Glutamatergic neuron (in vitro differentiated cells): ENCODE measurements at regions not wholly inside any gene's neighbourhood (a gene's known extent, or its start where the extent isn't known, plus 50 kb on each side); places are given as distances from the start of the nearest gene placed in this dataset.

Experiments
- DNase-seq: peaks from one replicate; pipeline ENCODE4 v3.0.0; 2022
- H3K27ac Mint-ChIP-seq: one replicate; pipeline ENCODE4 v1.8.0; 2020; ENCODE audit warnings: mild to moderate bottlenecking, mixed read lengths, inconsistent platforms; ENCODE audit not compliant: unreplicated experiment
- H3K27me3 Mint-ChIP-seq: one replicate; pipeline ENCODE4 v1.8.0; 2020; ENCODE audit warnings: mild to moderate bottlenecking, moderate library complexity, mixed read lengths, inconsistent platforms; ENCODE audit not compliant: unreplicated experiment
- H3K36me3 Mint-ChIP-seq: one replicate; pipeline ENCODE4 v1.8.0; 2020; ENCODE audit warnings: mild to moderate bottlenecking, mixed read lengths, inconsistent platforms; ENCODE audit not compliant: unreplicated experiment
- H3K4me1 Mint-ChIP-seq: one replicate; pipeline ENCODE4 v1.8.0; 2020; ENCODE audit warnings: mild to moderate bottlenecking, low read depth, mixed read lengths, inconsistent platforms; ENCODE audit not compliant: unreplicated experiment
- H3K4me3 Mint-ChIP-seq: one replicate; pipeline ENCODE4 v1.8.0; 2020; ENCODE audit warnings: mild to moderate bottlenecking, mixed read lengths, inconsistent platforms; ENCODE audit not compliant: unreplicated experiment
- H3K9me3 Mint-ChIP-seq: one replicate; pipeline ENCODE4 v1.8.0; 2020; ENCODE audit warnings: mild to moderate bottlenecking, moderate library complexity, mixed read lengths, inconsistent platforms; ENCODE audit not compliant: unreplicated experiment
- CTCF ChIP-seq: fragments of 200-600 bp; sonication (generic); IDR thresholded peaks from one replicate; pipeline ENCODE4 v1.5.0; 2021; ENCODE audit not compliant: partially characterized antibody, unreplicated experiment

DNA sequence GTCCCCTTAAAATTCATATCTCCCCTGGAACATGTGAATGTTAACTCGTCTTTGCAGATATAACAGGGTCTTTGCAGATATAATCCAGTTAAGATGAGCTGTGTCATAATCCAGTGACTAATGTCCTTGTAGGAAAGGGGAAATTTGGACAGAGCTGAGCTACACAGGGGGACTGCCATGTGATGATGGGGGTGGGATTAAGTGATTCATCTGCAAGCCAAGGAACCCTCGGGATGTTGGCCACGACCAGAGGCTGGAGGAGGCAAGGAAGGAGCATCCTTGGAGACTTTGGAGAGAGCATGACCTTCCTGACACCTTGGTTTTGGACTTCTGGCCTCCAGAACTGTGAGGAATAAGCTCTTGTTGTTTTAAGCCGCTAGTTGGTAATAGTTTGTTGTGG lies 153.9 kb upstream of the PCBD1 start:
- no peak for TF ChIP-seq CTCF
- Mint-ChIP-seq H3K36me3 (no peaks in the 10 kb centered on the region), H3K27ac (no peak overlapping the region), H3K4me1 (no peaks in the 10 kb centered on the region), H3K27me3 (peaks cover 13% of the 10 kb centered on the region), H3K9me3 (no peaks in the 10 kb centered on the region), H3K4me3 (no peak overlapping the region)
- no peak for DNase-seq

DNA sequence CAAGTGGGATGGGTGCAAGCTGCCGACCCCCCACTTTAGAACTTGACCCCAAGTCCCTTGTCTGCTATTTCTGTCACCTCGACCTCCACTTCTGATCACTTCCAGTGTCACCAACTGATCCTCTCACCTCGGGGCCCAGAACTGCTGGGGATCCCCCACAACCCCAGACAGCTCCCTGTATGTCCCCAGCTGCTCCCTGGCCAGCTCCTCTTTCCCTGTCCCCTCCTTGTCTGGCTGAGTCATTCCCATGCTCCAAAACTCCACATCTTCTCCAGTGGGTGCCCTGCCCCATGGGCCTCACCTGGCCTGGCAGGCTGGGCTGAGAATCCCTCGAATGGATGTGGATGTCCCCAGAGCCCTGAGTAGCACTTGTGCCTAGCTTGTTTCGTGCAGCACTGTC lies 154.3 kb upstream of the PCBD1 start:
- no peaks in the 10 kb centered on the region for H3K4me1 Mint-ChIP-seq
- no peak overlapping the region for H3K27ac Mint-ChIP-seq
- peaks cover 13% of the 10 kb centered on the region for H3K27me3 Mint-ChIP-seq
- no peaks in the 10 kb centered on the region for H3K9me3 Mint-ChIP-seq
- no peaks in the 10 kb centered on the region for H3K36me3 Mint-ChIP-seq
- no peak for DNase-seq
- no peak for TF ChIP-seq CTCF
- no peak overlapping the region for H3K4me3 Mint-ChIP-seq

- H3K4me1 Mint-ChIP-seq: peaks cover 5% of the 10 kb centered on the region
- H3K4me3 Mint-ChIP-seq: no peak overlapping the region
- H3K27me3 Mint-ChIP-seq: peaks cover 19% of the 10 kb centered on the region
- H3K27ac Mint-ChIP-seq: no peak overlapping the region
- no peaks in the 10 kb centered on the region for H3K36me3 Mint-ChIP-seq
- no peak for DNase-seq
- peaks cover 6% of the 10 kb centered on the region for H3K9me3 Mint-ChIP-seq
- TF ChIP-seq CTCF: no peak
These were observed 155.5 kb upstream of the PCBD1 start for GRCh38 chr10:71043858-71044257.

DNA sequence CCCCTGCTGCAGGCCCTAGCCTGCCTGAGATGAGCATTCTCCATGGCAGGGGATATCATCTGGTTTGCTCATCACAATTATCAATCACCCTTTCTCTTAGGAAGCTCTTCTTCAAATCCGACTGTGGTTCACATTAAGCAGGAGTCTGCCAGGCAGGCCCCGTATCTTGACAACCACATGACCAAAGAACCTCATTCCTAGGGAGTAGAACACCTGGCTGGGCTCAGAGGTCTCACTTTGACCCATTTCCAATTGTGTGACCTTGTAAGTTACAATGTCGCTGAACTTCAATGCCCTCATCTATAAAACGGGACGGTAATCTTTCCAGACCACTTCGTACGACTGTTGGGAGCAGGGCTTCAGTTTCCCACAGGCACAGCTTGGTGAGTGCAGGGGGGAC lies 156.4 kb upstream of the PCBD1 start:
- TF ChIP-seq CTCF: no peak
- Mint-ChIP-seq H3K27ac (no peak overlapping the region), H3K27me3 (peaks cover 18% of the 10 kb centered on the region), H3K4me3 (no peak overlapping the region), H3K4me1 (peaks cover 12% of the 10 kb centered on the region), H3K9me3 (peaks cover 6% of the 10 kb centered on the region), H3K36me3 (no peaks in the 10 kb centered on the region)
- DNase-seq: no peak

DNA sequence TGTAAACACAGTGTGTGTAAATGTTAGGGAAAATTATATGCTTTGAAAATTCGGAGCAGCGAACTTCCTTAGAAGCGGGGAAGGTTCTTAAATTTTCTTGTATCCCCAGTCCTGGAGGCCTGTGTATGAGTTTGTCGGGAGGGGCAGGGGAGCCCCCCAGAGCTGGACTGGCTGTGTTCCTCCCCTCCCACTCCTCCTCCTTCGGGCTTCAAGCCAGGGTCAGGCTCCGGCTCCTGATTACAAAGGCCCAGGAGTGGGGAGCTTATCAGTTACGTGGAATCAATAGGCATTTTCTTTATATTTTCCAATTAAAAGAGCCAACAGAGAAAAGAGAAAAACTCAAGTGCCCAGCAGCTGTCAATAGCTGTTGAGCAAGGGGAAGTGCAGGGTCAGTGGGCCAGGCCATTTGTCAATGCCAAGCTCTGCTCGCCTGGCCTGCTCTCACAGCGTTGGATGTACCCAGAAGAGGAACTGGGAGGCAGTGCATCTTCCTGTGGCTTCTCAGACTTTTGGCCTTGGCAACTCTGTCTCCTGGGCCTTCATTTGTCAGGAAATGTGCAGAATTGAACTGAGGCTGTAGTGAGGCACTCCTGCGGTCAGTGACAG lies 156.9 kb upstream of the PCBD1 start:
- H3K4me1 Mint-ChIP-seq: peaks cover 16% of the 10 kb centered on the region
- no peak for TF ChIP-seq CTCF
- DNase-seq: no peak
- H3K27ac Mint-ChIP-seq: no peak overlapping the region
- peaks cover 8% of the 10 kb centered on the region for H3K9me3 Mint-ChIP-seq
- no peaks in the 10 kb centered on the region for H3K36me3 Mint-ChIP-seq
- H3K27me3 Mint-ChIP-seq: peaks cover 19% of the 10 kb centered on the region
- H3K4me3 Mint-ChIP-seq: no peak overlapping the region
